ENCODE measurements at regions not wholly inside any gene's neighbourhood (a gene's known extent, or its start where the extent isn't known, plus 50 kb on each side); places are given as distances from the start of the nearest gene placed in this dataset.

GRCh38 chr22:27273436-27273835, 528.1 kb downstream of the MN1 start:
- TF ChIP-seq CTCF (IDR thresholded peaks at IDR 0.05; ENCODE audit: low read length), result no peak
- TF ChIP-seq EZH2 (IDR thresholded peaks at IDR 0.05; ENCODE audit: borderline replicate concordance, low read length), result no peak

All from OCI-LY1 (cell line).